K562 (cell line): ENCODE measurements at regions not wholly inside any gene's neighbourhood (a gene's known extent, or its start where the extent isn't known, plus 50 kb on each side); places are given as distances from the start of the nearest gene placed in this dataset.

ENCODE experiments used
- EP300 ChIP-seq: IDR thresholded peaks from 2 replicates; pipeline ENCODE4 v1.6.1; 2012; ENCODE audit warnings: low read length, improper control_type of control experiment
- ERF ChIP-seq: fragments of 450-650 bp; formaldehyde crosslinking; IDR thresholded peaks from 2 replicates; pipeline ENCODE4 v1.4.0; 2020; ENCODE audit warnings: mild to moderate bottlenecking, mixed read lengths
- ETV6 ChIP-seq, 3 experiments: fragments of 150-350 bp in 1 of 3; sonication (generic) in 1 of 3; formaldehyde crosslinking in 1 of 3; IDR thresholded peaks; 2 replicates each; pipeline versions ENCODE4 v1.6.1 to v1.8.0; 2014 to 2022; ENCODE audit warnings: borderline replicate concordance in 2 of 3, low read depth in 2 of 3, antibody characterized with exemption in 1 of 3, low read length in 1 of 3, mild to moderate bottlenecking in 1 of 3, missing genetic modification reagents in 1 of 3
- NFATC3 ChIP-seq: fragments of 450-650 bp; IDR thresholded peaks from 2 replicates; pipeline ENCODE4 v1.6.1; 2017; ENCODE audit warnings: mild to moderate bottlenecking
- NFE2 ChIP-seq: IDR thresholded peaks from 2 replicates; pipeline ENCODE4 v1.6.1; 2014; ENCODE audit warnings: antibody characterized with exemption, low read depth
- PURB ChIP-seq: sonication (generic); formaldehyde crosslinking; IDR thresholded peaks from 2 replicates; pipeline ENCODE4 v1.9.0; 2021; ENCODE audit warnings: low read depth, mild to moderate bottlenecking, missing genetic modification reagents
- STAT5A ChIP-seq: IDR thresholded peaks from 2 replicates; pipeline ENCODE4 v1.6.1; 2012; ENCODE audit warnings: low read length, inconsistent platforms, borderline replicate concordance
- STAT5B ChIP-seq: fragments of 250-450 bp; sonication (Bioruptor Pico); IDR thresholded peaks from 2 replicates; pipeline ENCODE4 v1.8.0; 2021; ENCODE audit warnings: mild to moderate bottlenecking, inconsistent platforms
- TSC22D4 ChIP-seq: fragments of 450-650 bp; IDR thresholded peaks from 2 replicates; pipeline ENCODE4 v1.6.1; 2016; ENCODE audit warnings: missing genetic modification characterization, missing biosample characterization, control low read depth
- XRCC4 ChIP-seq: IDR thresholded peaks from one replicate; pipeline ENCODE4 v1.6.1; 2011; ENCODE audit not compliant: insufficient read depth, insufficient read length; ENCODE audit errors: extremely low read depth
- ZNF41 ChIP-seq: fragments of 250-450 bp; sonication (Bioruptor Pico); conservative IDR thresholded peaks from 2 replicates; pipeline ENCODE4 v1.4.0; 2020; ENCODE audit warnings: mild to moderate bottlenecking
- ZNF695 ChIP-seq: fragments of 450-650 bp; formaldehyde crosslinking; IDR thresholded peaks from 2 replicates; pipeline ENCODE4 v1.4.0; 2020; ENCODE audit warnings: mild to moderate bottlenecking, moderate library complexity
- TF ChIP-seq, protein P1 (sequence below), 2 experiments: fragments of 450-650 bp; IDR thresholded peaks; 2 replicates each; pipeline ENCODE4 v1.6.1; 2018; ENCODE audit warnings: mild to moderate bottlenecking in 2 of 2, low read depth in 1 of 2; ENCODE audit not compliant: partially characterized antibody in 2 of 2
- TF ChIP-seq, protein P2 (sequence below): fragments of 450-650 bp; formaldehyde crosslinking; IDR thresholded peaks from 2 replicates; pipeline ENCODE4 v1.4.0; 2022; ENCODE audit warnings: missing genetic modification characterization

DNA sequence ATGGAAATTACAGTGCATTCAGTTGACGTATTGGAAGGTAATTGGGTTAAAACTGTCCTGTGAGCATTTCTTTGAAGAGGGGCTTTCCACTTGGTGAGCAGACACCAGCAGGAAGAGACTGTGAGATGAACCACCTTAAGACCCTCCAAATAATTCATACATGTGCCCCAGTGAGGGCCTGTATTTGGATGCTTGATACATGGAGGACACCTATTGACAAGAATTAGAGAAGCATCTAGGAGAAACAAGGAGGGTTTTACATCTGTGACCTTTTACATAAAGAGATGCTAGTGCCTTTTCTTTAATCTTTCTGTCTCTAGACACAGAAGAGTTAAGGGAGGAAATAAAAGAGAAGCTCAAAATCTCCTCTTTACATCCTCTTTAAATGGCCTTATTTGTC, 1115.3 kb upstream of the IGFBP7 start (continued):
- TF ChIP-seq, protein P1, sequence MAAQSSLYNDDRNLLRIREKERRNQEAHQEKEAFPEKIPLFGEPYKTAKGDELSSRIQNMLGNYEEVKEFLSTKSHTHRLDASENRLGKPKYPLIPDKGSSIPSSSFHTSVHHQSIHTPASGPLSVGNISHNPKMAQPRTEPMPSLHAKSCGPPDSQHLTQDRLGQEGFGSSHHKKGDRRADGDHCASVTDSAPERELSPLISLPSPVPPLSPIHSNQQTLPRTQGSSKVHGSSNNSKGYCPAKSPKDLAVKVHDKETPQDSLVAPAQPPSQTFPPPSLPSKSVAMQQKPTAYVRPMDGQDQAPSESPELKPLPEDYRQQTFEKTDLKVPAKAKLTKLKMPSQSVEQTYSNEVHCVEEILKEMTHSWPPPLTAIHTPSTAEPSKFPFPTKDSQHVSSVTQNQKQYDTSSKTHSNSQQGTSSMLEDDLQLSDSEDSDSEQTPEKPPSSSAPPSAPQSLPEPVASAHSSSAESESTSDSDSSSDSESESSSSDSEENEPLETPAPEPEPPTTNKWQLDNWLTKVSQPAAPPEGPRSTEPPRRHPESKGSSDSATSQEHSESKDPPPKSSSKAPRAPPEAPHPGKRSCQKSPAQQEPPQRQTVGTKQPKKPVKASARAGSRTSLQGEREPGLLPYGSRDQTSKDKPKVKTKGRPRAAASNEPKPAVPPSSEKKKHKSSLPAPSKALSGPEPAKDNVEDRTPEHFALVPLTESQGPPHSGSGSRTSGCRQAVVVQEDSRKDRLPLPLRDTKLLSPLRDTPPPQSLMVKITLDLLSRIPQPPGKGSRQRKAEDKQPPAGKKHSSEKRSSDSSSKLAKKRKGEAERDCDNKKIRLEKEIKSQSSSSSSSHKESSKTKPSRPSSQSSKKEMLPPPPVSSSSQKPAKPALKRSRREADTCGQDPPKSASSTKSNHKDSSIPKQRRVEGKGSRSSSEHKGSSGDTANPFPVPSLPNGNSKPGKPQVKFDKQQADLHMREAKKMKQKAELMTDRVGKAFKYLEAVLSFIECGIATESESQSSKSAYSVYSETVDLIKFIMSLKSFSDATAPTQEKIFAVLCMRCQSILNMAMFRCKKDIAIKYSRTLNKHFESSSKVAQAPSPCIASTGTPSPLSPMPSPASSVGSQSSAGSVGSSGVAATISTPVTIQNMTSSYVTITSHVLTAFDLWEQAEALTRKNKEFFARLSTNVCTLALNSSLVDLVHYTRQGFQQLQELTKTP (IDR thresholded peaks at IDR 0.05; ENCODE audit: low read depth in 1 of 2, partially characterized antibody in 2 of 2) = no peak
- TF ChIP-seq, protein P2, sequence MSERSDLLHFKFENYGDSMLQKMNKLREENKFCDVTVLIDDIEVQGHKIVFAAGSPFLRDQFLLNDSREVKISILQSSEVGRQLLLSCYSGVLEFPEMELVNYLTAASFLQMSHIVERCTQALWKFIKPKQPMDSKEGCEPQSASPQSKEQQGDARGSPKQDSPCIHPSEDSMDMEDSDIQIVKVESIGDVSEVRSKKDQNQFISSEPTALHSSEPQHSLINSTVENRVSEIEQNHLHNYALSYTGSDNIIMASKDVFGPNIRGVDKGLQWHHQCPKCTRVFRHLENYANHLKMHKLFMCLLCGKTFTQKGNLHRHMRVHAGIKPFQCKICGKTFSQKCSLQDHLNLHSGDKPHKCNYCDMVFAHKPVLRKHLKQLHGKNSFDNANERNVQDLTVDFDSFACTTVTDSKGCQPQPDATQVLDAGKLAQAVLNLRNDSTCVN (CRISPR knock-in tag) = no peak
- TF ChIP-seq ZNF695 (CRISPR knock-in tag) = no peak
- no peak for TF ChIP-seq NFATC3
- no peak for TF ChIP-seq PURB (CRISPR knock-in tag)
- no peak for TF ChIP-seq STAT5A
- no peak for TF ChIP-seq XRCC4
- TF ChIP-seq STAT5B (CRISPR knock-in tag) = no peak
- no peak for TF ChIP-seq EP300
- no peak for TF ChIP-seq ERF (CRISPR knock-in tag)
- TF ChIP-seq ETV6 (IDR thresholded peaks at IDR 0.05; ENCODE audit: borderline replicate concordance in 1 of 2, low read depth in 2 of 2, low read length in 1 of 2) = no peak
- TF ChIP-seq ETV6 (CRISPR knock-in tag; IDR thresholded peaks at IDR 0.05; ENCODE audit: borderline replicate concordance) = no peak
- no peak for TF ChIP-seq TSC22D4 (tag)
- TF ChIP-seq ZNF41 = no peak
- TF ChIP-seq NFE2 = no peak
